GM12872 (cell line): ENCODE measurements at regions not wholly inside any gene's neighbourhood (a gene's known extent, or its start where the extent isn't known, plus 50 kb on each side); places are given as distances from the start of the nearest gene placed in this dataset.

Source experiments
- CTCF ChIP-seq: IDR thresholded peaks from 3 replicates; pipeline ENCODE4 v1.5.1; 2011; ENCODE audit warnings: low read depth, mild to moderate bottlenecking, low read length, moderate library complexity; ENCODE audit not compliant: insufficient read depth

DNA sequence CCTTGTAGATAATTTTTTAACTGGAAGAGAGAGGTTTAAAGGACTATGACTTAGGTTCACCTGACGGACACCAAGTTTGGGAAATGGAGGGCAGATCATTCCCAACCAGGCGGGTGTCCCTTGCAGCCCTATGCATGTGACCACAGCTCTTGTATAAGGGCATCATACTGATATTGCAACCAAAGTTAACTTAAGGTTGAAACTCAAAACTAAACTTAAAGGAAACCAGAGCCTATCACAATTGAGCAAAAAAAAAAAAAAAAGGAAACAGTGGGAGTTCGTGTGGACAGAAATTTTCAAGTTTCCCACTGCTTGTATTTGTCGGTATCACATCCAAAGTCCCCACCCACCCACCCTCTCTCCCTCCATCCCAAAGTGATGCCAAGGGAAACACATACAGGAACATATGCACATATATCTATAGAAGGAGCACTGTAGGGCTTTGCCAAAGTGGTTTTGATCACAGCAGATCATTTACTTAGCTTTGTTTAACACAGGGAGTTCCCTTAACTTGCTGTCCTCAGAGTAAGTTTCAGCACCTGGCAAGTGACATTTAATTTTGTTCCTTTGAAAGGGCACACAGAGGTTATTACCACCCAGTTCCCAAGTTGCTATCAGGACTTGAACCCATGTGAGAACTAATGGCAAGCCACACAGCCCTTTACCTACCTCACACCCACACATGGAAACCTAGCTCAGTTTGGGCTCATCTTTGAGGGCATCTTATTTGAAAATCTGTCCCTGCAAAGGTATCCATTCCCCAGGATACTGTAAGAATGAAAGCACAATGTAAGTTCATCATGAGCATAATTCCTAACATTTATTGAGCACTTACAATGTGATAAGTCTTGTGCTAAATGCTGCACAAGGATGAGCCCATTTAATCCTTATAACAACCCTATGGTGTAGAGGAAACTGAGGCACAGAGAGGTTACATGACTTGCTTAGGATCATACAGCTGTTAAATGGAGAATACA lies 204.5 kb upstream of the CMC1 start:
- no peak for TF ChIP-seq CTCF

DNA sequence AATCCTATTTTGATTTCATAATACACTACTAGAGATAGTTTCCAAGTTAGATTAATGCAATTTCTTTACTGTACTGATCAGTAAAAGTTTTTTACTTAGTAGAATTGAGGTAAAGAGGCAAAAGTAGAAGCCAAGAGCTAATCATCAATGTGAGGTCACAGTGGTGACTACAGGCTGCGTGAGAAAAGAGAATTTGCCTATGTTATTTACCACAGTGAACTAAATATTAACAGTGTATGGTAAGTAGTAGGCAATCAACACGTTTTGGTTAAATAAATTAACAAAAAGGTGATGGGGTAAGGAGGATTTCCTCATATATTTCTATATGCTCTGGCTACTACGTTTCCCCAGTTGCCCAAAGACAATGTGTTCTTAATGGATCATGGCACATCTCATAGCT lies 202.2 kb upstream of the CMC1 start:
- no peak for TF ChIP-seq CTCF

- TF ChIP-seq CTCF = no peak
Observed at GRCh38 chr3:28039829-28040228, 201.6 kb upstream of the CMC1 start.

DNA sequence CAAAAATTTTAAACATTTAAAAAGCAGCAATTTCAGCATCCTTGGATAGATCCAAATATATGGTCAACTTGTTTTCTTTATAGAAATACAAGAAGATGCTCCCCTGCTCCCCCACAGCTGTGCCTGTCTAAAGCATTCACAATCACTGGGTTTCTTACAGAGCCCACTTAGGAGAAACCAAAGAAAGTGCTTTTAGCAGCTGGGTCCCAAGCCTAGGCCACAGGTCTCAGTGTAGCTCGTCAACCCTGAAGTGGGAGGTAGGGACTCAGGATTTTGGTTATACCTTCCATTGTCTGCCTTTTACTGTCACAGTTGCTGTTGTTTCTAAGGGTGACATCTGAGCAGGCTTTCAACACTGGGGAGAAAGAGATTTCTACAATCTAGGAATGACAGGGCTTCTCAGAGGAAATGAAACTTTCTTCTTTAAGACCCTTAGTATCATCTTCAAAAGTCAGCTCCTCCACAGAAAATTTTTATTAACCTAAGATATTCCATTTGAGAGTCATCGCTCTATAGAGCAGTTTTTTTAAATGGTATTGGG lies 199.3 kb upstream of the CMC1 start:
- TF ChIP-seq CTCF = no peak

DNA sequence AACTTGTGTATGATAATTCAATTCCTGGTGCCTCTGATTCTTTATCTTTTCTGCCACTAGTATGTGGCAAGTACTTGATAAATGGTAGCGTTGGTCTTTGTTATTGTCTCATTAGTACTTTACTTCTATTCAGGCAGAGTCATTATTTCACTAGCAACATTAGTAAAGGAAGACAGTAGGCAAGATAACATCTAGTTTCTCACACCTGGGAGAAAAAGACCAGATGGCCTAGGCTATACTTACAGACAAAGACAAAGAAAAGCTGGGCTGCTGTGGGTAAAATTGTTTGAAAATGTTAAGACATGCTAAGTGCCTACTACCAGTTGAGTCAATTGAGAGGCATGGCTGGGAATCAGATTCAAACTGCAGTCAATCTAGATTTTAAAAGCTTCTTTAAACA lies 198.7 kb upstream of the CMC1 start:
- no peak for TF ChIP-seq CTCF

DNA sequence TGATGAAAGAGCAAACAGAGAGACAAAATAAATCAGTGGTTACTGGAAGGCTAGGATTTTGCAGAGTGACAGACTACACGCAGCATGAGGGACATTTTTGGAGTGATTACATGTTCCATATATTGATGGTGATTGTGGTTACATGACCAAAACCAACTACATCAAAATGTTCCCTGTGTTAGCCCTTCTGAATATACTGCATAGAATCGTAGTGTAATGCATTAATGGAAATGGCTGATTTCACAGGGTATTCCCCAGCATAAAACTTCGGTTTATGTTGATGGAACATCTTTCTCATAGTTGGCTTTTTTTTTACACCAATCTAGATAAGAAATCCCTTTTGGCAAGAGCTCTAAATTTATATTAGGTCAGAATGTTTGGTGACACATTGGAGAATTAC lies 191.3 kb upstream of the CMC1 start:
- no peak for TF ChIP-seq CTCF

GRCh38 chr3:28050885-28051284 lies 190.5 kb upstream of the CMC1 start:
- TF ChIP-seq CTCF = no peak
